SK-N-SH treated with all-trans-retinoic acid at 6 μM for 48 hours (cell line): ENCODE measurements at regions not wholly inside any gene's neighbourhood (a gene's known extent, or its start where the extent isn't known, plus 50 kb on each side); places are given as distances from the start of the nearest gene placed in this dataset.

ENCODE experiments used
- ARNTL ChIP-seq: fragments of 450-650 bp; formaldehyde crosslinking; IDR thresholded peaks from 2 replicates; pipeline ENCODE4 v1.5.0; 2020; ENCODE audit warnings: low read depth, mild to moderate bottlenecking, moderate library complexity, borderline replicate concordance
- CREB5 ChIP-seq: fragments of 250-450 bp; sonication (Bioruptor Pico); IDR thresholded peaks from 2 replicates; pipeline ENCODE4 v1.5.1; 2020; ENCODE audit warnings: low read depth, mild to moderate bottlenecking, moderate library complexity
- PPARA ChIP-seq: fragments of 250-450 bp; sonication (Bioruptor Pico); IDR thresholded peaks from 2 replicates; pipeline ENCODE4 v1.5.0; 2020; ENCODE audit warnings: mild to moderate bottlenecking, borderline replicate concordance
- TOX ChIP-seq: fragments of 250-450 bp; sonication (Bioruptor Pico); IDR thresholded peaks from 2 replicates; pipeline ENCODE4 v1.8.0; 2021; ENCODE audit warnings: mild to moderate bottlenecking, moderate library complexity, borderline replicate concordance
- ZNF8 ChIP-seq: fragments of 450-650 bp; formaldehyde crosslinking; IDR thresholded peaks from 2 replicates; pipeline ENCODE4 v1.5.0; 2020; ENCODE audit warnings: mild to moderate bottlenecking, moderate library complexity
- TF ChIP-seq, protein P1 (sequence below): fragments of 250-450 bp; sonication (Bioruptor Pico); IDR thresholded peaks from 2 replicates; pipeline ENCODE4 v1.8.0; 2020; ENCODE audit warnings: mild to moderate bottlenecking, moderate library complexity, borderline replicate concordance

DNA sequence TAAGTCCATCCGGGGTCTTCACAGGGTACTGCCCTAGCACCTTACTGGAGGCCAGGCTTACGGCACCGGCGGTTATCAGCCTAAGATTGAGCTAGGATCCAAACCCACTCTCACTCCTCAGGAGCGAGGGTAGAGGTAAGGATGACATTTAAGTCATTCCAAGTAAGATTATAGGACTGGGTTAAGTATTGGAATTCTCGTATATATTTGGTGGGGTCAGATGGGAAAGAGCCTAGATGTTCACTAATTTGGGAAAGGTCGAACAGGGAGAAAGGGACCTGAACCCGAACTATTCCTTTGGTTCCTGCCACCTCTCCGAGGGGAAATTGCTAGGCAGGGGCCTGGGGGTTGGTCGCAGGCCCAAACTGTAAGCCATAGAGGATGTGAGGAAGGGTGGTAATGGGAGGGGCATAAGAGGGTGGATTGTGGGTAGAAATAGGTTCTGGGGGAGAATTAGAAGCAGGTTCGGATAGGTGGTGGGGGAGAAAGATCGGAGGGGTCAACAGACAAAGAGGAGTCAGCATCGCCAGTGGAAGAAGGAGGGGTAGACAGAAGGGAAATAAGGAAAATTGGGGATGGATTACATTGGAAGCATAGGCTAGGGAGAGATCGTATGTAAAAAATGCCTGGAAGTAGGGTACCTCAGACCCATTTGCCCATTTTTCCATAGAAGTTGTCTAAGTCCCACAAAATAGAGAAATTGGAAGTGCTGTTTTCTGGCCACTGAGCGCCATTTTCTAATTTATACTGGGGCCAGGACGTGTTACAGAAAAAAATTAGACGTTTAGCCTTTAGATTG, 747.1 kb upstream of the ADGRB3 start:
- TF ChIP-seq CREB5 (no peak), ARNTL (CRISPR knock-in tag) (no peak), PPARA (CRISPR knock-in tag) (no peak), TOX (CRISPR knock-in tag) (no peak), ZNF8 (no peak)
- TF ChIP-seq, protein P1, sequence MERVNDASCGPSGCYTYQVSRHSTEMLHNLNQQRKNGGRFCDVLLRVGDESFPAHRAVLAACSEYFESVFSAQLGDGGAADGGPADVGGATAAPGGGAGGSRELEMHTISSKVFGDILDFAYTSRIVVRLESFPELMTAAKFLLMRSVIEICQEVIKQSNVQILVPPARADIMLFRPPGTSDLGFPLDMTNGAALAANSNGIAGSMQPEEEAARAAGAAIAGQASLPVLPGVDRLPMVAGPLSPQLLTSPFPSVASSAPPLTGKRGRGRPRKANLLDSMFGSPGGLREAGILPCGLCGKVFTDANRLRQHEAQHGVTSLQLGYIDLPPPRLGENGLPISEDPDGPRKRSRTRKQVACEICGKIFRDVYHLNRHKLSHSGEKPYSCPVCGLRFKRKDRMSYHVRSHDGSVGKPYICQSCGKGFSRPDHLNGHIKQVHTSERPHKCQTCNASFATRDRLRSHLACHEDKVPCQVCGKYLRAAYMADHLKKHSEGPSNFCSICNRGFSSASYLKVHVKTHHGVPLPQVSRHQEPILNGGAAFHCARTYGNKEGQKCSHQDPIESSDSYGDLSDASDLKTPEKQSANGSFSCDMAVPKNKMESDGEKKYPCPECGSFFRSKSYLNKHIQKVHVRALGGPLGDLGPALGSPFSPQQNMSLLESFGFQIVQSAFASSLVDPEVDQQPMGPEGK (CRISPR knock-in tag): no peak
